ENCODE measurements at regions not wholly inside any gene's neighbourhood (a gene's known extent, or its start where the extent isn't known, plus 50 kb on each side); places are given as distances from the start of the nearest gene placed in this dataset.

- Histone ChIP-seq H3K27ac (ENCODE audit: low read length in 2 of 2) (no peak overlapping the region), H4K20me1 (ENCODE audit: control insufficient read depth, insufficient read depth, low read length, poor library complexity, severe bottlenecking) (no peaks in the 10 kb centered on the region), H3K9me3 (ENCODE audit: control extremely low read depth in 1 of 3, control insufficient read depth in 2 of 3, insufficient read depth in 1 of 3, low read length in 2 of 3) (no peaks in the 10 kb centered on the region), H3K36me3 (replicated peaks in 1 of 2; ENCODE audit: control extremely low read depth in 1 of 2, control insufficient read depth in 1 of 2, extremely low read depth in 1 of 2, insufficient read depth in 2 of 2, low read length in 1 of 2) (no peaks in the 10 kb centered on the region), H3K79me2 (ENCODE audit: control insufficient read depth, insufficient read depth, low read length) (no peaks in the 10 kb centered on the region), H3K4me1 (ENCODE audit: control insufficient read depth in 2 of 2, insufficient read depth in 2 of 2, low read length in 2 of 2) (no peaks in the 10 kb centered on the region), H3K9ac (ENCODE audit: low read length) (no peak overlapping the region), H3K4me3 (ENCODE audit: control extremely low read depth in 1 of 5, extremely low read depth in 1 of 5, insufficient read depth in 1 of 5, low read depth in 2 of 5, low read length in 4 of 5) (no peak overlapping the region), H2AFZ (ENCODE audit: insufficient read depth, low read depth, low read length, poor library complexity, severe bottlenecking) (no peak overlapping the region), H3K27me3 (replicated peaks in 1 of 4; ENCODE audit: control extremely low read depth in 1 of 4, control insufficient read depth in 3 of 4, insufficient read depth in 4 of 4, low read length in 3 of 4) (no peaks in the 10 kb centered on the region), H3K4me2 (replicated peaks; ENCODE audit: low read depth, low read length, poor library complexity, severe bottlenecking) (no peak overlapping the region)
- no peak overlapping the region for H3K27ac Mint-ChIP-seq
- ChIA-PET POLR2A (no interaction called here), CTCF (no interaction called here)
- 100% methylated on average over 1 of the region's 6 CpGs for WGBS (ENCODE audit: insufficient coverage)
- intact Hi-C loops (cut with micrococcal nuclease), result no loop called here
- no peaks in the 10 kb centered on the region for H3K27me3 Mint-ChIP-seq
- no peak for TF ChIP-seq EZH2 (IDR thresholded peaks at IDR 0.05; ENCODE audit: borderline replicate concordance, insufficient read depth, low read depth, low read length, poor library complexity, severe bottlenecking)
- TF ChIP-seq, protein P1, sequence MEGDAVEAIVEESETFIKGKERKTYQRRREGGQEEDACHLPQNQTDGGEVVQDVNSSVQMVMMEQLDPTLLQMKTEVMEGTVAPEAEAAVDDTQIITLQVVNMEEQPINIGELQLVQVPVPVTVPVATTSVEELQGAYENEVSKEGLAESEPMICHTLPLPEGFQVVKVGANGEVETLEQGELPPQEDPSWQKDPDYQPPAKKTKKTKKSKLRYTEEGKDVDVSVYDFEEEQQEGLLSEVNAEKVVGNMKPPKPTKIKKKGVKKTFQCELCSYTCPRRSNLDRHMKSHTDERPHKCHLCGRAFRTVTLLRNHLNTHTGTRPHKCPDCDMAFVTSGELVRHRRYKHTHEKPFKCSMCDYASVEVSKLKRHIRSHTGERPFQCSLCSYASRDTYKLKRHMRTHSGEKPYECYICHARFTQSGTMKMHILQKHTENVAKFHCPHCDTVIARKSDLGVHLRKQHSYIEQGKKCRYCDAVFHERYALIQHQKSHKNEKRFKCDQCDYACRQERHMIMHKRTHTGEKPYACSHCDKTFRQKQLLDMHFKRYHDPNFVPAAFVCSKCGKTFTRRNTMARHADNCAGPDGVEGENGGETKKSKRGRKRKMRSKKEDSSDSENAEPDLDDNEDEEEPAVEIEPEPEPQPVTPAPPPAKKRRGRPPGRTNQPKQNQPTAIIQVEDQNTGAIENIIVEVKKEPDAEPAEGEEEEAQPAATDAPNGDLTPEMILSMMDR (IDR thresholded peaks at IDR 0.05), result no peak
- ATAC-seq (ENCODE audit: low read depth), result no peak
- H3K4me1 Mint-ChIP-seq, result no peaks in the 10 kb centered on the region
- DNase-seq, result no peak
- H3K9me3 Mint-ChIP-seq (ENCODE audit: insufficient read depth), result no peaks in the 10 kb centered on the region
- no peak overlapping the region for H3K4me3 Mint-ChIP-seq
Observed at GRCh38 chr2:215590010-215590745, 154.3 kb upstream of the FN1 start.

- Histone ChIP-seq H3K4me2 (replicated peaks; ENCODE audit: low read depth, low read length, poor library complexity, severe bottlenecking) (no peak overlapping the region), H3K79me2 (ENCODE audit: control insufficient read depth, insufficient read depth, low read length) (no peaks in the 10 kb centered on the region), H3K9ac (ENCODE audit: low read length) (no peak overlapping the region), H3K36me3 (replicated peaks in 1 of 2; ENCODE audit: control extremely low read depth in 1 of 2, control insufficient read depth in 1 of 2, extremely low read depth in 1 of 2, insufficient read depth in 2 of 2, low read length in 1 of 2) (no peaks in the 10 kb centered on the region), H4K20me1 (ENCODE audit: control insufficient read depth, insufficient read depth, low read length, poor library complexity, severe bottlenecking) (no peaks in the 10 kb centered on the region), H3K27ac (ENCODE audit: low read length in 2 of 2) (no peak overlapping the region), H3K4me3 (ENCODE audit: control extremely low read depth in 1 of 5, extremely low read depth in 1 of 5, insufficient read depth in 1 of 5, low read depth in 2 of 5, low read length in 4 of 5) (no peak overlapping the region), H3K27me3 (replicated peaks in 1 of 4; ENCODE audit: control extremely low read depth in 1 of 4, control insufficient read depth in 3 of 4, insufficient read depth in 4 of 4, low read length in 3 of 4) (no peaks in the 10 kb centered on the region), H2AFZ (ENCODE audit: insufficient read depth, low read depth, low read length, poor library complexity, severe bottlenecking) (no peak overlapping the region), H3K9me3 (ENCODE audit: control extremely low read depth in 1 of 3, control insufficient read depth in 2 of 3, insufficient read depth in 1 of 3, low read length in 2 of 3) (no peaks in the 10 kb centered on the region), H3K4me1 (ENCODE audit: control insufficient read depth in 2 of 2, insufficient read depth in 2 of 2, low read length in 2 of 2) (no peaks in the 10 kb centered on the region)
- no peak for ATAC-seq (ENCODE audit: low read depth)
- POLR2A ChIA-PET, result no interaction called here
- Mint-ChIP-seq H3K4me1 (no peaks in the 10 kb centered on the region), H3K4me3 (no peak overlapping the region), H3K9me3 (ENCODE audit: insufficient read depth) (no peaks in the 10 kb centered on the region), H3K27ac (no peak overlapping the region), H3K27me3 (no peaks in the 10 kb centered on the region)
- CTCF ChIA-PET, result no interaction called here
- WGBS (ENCODE audit: insufficient coverage), result no CpG with 5 or more reads among the region's 1 CpG
- intact Hi-C loops (cut with micrococcal nuclease), result no loop called here
- no peak for TF ChIP-seq EZH2 (IDR thresholded peaks at IDR 0.05; ENCODE audit: borderline replicate concordance, insufficient read depth, low read depth, low read length, poor library complexity, severe bottlenecking)
- TF ChIP-seq, protein P1 (IDR thresholded peaks at IDR 0.05), result no peak
- no peak for DNase-seq
Observed at GRCh38 chr2:215583881-215584280, 148.0 kb upstream of the FN1 start.
